ENCODE measurements at regions not wholly inside any gene's neighbourhood (a gene's known extent, or its start where the extent isn't known, plus 50 kb on each side); places are given as distances from the start of the nearest gene placed in this dataset.
"Not testable (repeated sequence)": the region's sequence is repeated elsewhere in the genome, so short reads cannot be mapped to it uniquely, and the experiment has no call there.

- DNase-seq (ENCODE audit: low read depth) = peak; percentile 25
These were observed 53.0 kb upstream of the TNKS2 start for GRCh38 chr10:91745090-91745831.

GRCh38 chr10:91743465-91743864 is 54.8 kb upstream of the TNKS2 start:
- DNase-seq (ENCODE audit: low read depth) = no peak

DNA sequence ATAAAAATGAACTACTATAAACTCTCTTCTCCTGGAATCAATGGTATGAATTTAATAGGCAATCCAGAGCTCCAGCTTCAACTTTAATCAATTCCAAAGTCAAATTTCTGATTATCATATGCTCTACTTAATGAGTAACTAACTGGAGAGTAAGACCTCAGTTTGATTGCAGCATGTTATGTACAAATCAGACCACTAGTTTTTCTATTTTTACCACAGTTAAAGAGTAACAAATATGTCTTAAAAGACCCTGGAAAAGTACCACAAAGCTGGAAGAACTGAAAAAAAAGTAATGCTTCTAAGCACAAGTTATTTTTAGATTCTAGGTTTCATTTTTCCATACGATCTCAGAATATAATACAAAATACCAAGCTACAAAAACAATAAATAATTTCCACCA is 56.0 kb upstream of the TNKS2 start:
- no peak for DNase-seq (ENCODE audit: low read depth)

DNA sequence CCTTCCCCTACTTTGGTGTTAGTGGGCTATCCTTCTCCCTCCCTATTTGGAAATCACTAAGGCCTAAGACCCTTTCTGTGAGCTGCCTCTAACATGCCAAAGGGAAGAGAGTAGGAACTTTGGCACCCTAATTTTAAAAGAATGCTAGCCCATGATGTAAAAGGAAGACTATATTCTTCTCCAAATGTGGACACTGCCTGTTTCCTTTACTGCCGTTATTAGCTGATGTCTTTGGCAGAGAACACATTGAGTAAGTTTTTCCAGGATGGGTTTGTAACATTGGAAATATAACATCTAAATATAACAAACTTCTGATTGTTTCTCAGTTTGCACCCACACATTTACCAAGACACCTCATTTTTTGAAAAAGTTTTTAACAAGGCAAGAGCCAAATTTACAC is 56.9 kb upstream of the TNKS2 start:
- DNase-seq (ENCODE audit: low read depth) = no peak

DNA sequence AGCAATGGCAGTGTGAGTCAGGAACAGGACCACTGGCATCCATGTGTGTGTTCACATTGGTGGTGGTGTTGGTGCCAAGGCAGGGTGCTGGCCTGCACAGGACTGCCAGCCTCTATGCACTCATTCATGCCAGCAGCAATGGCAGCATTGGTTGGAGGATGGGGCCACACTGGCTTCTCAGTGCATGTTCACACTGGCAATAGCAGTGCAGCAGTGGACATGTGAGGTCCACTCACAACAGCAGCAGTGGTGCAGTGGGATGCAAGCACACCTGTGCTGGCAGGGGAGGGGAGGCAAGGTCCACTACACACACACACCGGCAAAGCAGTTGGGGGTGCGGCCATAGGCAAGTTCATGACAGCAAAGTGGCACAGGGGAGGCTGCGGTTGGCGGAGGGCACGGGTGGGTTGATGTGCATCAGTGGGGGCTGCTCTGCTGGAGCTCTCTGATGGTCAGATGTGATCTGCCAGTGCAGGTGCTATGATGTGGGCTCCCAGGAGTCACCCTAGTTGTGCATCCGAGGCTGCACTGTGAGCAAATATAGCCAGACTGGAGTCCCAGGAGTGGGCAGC is 57.8 kb upstream of the TNKS2 start:
- no peak for DNase-seq (ENCODE audit: low read depth)

DNA sequence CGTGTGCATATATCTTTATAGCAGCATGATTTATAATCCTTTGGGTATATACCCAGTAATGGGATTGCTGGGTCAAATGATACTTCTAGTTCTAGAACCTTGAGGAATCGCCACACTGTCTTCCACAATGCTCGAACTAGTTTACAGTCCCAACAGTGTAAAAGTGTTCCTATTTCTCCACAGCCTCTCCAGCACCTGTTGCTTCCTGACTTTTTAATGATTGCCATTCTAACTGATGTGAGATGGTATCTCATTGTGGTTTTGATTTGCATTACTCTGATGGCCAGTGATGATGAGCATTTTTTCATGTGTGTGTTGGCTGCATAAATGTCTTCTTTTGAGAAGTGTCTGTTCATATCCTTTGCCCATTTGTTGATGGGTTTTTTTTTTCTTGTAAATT is 66.0 kb upstream of the TNKS2 start:
- DNase-seq (ENCODE audit: low read depth) = not testable (repeated sequence)

GRCh38 chr10:91729339-91729738 is 68.9 kb upstream of the TNKS2 start:
- DNase-seq (ENCODE audit: low read depth) = not testable (repeated sequence)

GRCh38 chr10:91726355-91726754 is 71.9 kb upstream of the TNKS2 start:
- DNase-seq (ENCODE audit: low read depth) = no peak

- DNase-seq (ENCODE audit: low read depth) = no peak
These were observed 73.3 kb upstream of the TNKS2 start for GRCh38 chr10:91724933-91725332.

DNA sequence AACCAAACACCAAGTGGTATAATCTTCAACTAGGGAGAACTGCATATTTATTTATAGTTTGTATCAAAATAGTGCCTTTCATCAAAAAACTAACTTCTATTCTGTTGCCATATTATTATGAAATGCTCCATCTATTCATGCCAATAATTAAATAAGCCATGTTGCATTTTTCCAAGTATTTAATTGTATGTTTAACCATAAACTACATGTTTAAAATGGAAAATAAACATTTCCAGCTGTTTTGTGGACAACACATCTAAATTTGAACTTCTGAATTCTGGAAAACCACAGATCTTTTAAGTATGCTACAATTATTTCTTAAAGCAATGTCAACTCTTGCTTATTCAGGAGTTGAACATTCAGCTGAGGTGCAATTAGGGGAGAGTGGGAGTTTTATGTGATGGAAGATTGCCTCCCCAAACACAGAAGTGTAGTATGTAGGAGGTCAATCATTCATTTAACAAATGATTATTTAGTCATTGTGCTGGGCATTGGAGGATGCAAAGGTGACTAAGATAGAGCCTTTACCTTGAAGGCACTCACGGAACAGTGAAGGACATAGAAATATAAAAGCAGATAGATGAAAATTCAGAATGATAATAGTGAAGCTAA is 80.7 kb upstream of the PPP1R3C start:
- DNase-seq (ENCODE audit: low read depth) = peak; percentile 1

GRCh38 chr10:91711885-91712680 is 79.2 kb upstream of the PPP1R3C start:
- DNase-seq (ENCODE audit: low read depth) = no peak

DNA sequence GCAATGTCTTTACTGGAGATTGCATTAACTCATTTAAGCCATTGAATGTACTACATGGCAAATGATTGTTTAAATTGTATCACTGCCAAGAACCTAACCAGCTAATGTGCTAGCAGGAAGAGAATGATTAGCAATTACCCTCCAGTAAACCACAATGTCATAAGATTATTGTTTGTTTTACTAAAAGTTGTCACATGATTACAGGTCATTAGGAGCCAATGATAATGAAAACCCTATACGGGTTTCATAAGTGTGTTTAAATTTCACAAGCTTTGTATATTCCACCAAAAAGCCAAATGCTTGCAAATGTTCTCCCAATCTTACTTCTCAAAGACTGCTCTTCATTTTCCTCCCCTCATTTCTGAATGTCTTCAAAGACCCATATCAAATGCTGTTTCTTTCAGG is 76.5 kb upstream of the PPP1R3C start:
- DNase-seq (ENCODE audit: low read depth) = peak; percentile 42

- DNase-seq (ENCODE audit: low read depth) = no peak
These were observed 75.4 kb upstream of the PPP1R3C start for GRCh38 chr10:91708174-91708861.

- no peak for DNase-seq (ENCODE audit: low read depth)
These were observed 74.4 kb upstream of the PPP1R3C start for GRCh38 chr10:91707236-91707635.

DNA sequence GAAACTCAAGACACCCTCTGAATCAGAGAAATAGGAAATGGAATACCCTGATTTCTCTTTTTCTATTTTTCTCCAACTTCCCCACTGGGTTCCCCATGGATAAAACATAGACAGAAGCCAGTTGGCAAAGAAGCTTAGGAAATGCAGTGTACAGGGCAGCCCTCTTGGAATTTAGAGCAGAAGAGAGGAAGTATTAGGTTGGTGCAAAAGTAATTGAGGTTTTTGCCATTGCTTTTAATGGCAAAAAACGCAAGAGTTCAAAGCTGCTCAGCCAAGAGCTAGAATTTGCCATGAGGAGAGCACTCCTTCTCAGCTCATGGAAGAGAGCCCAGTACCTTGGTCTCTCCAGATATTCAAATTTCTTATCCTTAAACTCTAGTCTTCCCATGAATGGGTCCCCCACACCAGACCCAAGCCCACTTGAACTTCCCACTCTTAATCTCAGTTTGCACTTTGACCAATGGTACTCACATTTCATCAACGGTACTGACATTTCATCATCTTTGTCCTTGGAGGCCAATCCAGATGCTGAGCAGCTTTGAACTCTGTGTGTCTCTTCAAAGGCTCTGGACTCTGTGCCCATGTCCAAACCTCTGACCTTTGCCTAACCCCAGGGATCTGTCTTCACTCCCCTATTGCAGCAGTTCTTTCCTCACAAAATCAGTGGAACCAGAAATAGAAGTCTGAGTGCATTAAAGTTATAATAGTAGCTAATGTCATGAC is 73.2 kb upstream of the PPP1R3C start:
- no peak for DNase-seq (ENCODE audit: low read depth)

DNA sequence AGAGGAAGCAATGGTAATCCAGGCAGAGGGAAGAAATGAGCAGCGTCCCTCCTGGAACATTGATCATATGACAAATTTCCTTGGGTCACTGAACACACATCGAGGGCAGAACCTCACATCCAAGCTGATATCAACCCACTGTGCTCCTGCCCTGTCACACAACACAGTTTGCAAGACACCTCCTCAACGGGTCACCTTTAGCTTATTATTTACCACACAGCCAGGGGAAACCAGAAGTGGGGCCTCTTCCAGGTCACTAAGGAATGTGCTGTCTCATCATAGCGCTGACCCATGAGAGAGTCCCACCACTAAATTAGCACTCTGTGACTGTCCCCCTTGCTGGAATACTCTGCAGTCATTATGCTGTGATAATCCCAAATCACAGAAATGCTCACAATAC is 69.7 kb upstream of the PPP1R3C start:
- DNase-seq (ENCODE audit: low read depth) = no peak

- DNase-seq (ENCODE audit: low read depth) = peak; percentile 58
These were observed 68.0 kb upstream of the PPP1R3C start for GRCh38 chr10:91700788-91701444.

DNA sequence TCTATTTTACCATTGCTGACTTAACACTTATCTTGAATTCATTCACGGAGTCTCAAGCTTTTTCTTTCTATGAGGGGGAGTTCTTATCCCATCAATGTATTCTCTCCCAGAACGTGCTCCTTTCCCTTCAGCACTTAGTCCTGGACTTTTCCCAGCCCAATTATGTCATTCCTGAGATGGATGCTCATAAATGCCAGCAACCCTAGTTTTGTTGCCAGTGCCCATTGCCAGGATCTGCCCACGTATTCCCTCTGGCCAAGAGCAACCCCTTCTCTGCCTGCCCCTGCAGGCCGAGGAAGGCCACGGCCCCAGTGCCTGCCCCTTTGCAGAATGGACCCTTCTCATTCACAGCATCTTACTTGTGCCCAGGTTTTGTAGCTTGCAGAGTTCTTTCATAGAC is 67.4 kb upstream of the PPP1R3C start:
- peak; percentile 16 for DNase-seq (ENCODE audit: low read depth)

GRCh38 chr10:91698258-91698657 is 65.4 kb upstream of the PPP1R3C start:
- no peak for DNase-seq (ENCODE audit: low read depth)

DNA sequence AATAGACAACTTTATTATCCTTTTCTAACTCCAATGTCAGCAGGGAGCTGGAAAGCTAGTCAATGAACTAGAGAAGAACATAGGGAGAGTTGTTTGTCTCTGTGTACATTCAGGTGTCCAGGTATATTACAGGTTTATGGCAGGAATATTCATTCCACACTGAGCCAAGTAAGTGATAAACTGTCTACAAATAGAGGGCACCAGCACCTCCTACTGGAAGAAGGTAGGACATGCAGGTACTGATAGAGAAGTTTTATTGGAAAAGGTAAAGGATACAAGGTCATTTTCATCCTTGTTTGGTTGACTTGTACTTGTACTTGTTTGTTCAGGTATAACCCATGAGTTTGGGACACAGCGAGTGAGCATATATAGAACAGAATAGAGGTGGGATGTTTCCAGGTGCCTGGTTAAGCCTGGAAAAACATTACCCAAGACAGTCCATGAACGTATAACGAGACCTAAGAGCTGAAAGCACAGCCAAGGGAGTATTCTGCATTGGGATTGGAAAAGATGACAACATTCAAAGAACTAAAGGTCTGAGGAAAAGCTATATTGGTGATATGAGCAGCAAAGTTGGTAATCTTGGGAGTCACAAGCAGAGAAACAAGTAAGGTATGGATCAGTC is 61.4 kb upstream of the PPP1R3C start:
- DNase-seq (ENCODE audit: low read depth) = peak; percentile 56
